LNCAP (cell line): ENCODE measurements at regions not wholly inside any gene's neighbourhood (a gene's known extent, or its start where the extent isn't known, plus 50 kb on each side); places are given as distances from the start of the nearest gene placed in this dataset.

Experiments
- CTCF ChIP-seq: fragments of 450-650 bp; IDR thresholded peaks from 2 replicates; pipeline ENCODE4 v1.5.1; 2017; ENCODE audit warnings: mild to moderate bottlenecking

DNA sequence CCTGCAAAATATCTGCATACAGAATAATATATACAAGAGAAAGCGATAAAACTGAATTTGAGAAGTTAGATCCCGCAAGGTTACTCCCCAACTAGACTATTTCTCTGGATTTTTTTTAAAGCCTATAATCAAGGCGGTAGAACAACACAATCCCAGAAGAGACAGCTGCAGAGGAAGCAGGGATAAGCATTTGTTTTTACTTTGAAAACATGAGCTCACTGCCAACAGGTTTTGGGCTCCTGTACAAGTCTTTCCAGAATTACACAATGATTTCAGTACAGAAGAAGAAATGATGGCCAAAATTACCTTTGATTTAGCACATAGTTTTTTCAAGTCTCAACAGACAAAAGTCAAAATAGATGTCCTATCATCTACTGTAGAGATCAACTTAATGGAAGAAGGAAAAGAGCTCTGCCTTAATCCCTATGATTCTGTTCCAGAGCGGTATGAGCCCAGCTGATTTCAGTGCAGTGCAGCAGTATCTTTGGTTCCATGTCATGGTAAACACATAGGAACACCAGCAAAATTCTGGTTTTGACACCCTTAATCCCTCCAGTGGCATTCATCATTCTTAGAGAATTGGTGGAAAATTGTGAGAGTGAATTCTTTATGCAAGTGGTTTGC is 304.3 kb downstream of the HDGFL1 start:
- TF ChIP-seq CTCF: no peak

GRCh38 chr6:22875845-22876244 is 306.5 kb downstream of the HDGFL1 start:
- no peak for TF ChIP-seq CTCF

DNA sequence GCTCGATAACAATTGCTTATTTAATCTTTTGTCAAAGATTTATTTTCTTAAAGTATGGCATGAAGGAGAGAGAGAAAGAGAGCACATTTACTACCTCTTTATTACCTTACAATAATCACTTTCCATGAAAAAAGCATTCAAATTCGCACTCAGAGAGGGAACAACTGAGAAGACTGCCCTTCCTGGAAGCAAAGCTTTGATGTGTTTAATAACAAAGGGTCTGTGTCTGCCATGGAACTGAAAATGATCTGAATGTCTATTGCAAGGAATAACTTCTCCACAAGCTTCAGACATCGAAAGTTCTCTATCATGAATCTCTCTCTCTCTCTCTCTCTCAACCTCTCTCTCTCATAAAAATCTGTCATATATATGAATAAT is 308.9 kb downstream of the HDGFL1 start:
- no peak for TF ChIP-seq CTCF

DNA sequence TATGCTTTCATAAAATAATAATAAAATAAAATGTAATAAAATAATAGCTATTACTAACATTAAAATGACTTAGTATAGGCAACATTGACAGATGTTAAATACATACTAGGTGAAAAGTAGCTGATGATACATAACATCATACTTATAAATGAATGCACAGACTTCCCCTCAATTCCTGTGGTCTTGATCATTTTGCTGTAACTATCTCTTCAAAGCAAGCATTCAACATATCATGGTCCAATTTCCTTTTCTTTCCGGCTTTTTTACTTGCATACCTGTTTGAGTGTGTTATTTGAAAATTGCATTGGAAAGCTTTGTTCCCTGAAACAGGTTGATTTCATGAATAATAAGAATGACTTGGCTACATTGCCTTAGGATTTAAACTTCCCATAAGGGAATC is 309.3 kb downstream of the HDGFL1 start:
- no peak for TF ChIP-seq CTCF

GRCh38 chr6:22880686-22881433 is 311.5 kb downstream of the HDGFL1 start:
- TF ChIP-seq CTCF: no peak

GRCh38 chr6:22882581-22882980 is 313.2 kb downstream of the HDGFL1 start:
- TF ChIP-seq CTCF: no peak

GRCh38 chr6:22883061-22883717 is 313.8 kb downstream of the HDGFL1 start:
- no peak for TF ChIP-seq CTCF
